ENCODE measurements at regions not wholly inside any gene's neighbourhood (a gene's known extent, or its start where the extent isn't known, plus 50 kb on each side); places are given as distances from the start of the nearest gene placed in this dataset.

- no peak for TF ChIP-seq EZH2phosphoT487 (IDR thresholded peaks at IDR 0.05; ENCODE audit: low read depth, severe bottlenecking, unreplicated experiment)
- TF ChIP-seq CTCF (IDR thresholded peaks at IDR 0.05; ENCODE audit: poor library complexity) = no peak
- no peak for TF ChIP-seq EZH2 (IDR thresholded peaks at IDR 0.05; ENCODE audit: borderline replicate concordance)
These were observed 1409.1 kb downstream of the CDH11 start for GRCh38 chr16:63712725-63713124.
